ENCODE measurements at regions not wholly inside any gene's neighbourhood (a gene's known extent, or its start where the extent isn't known, plus 50 kb on each side); places are given as distances from the start of the nearest gene placed in this dataset.

- Histone ChIP-seq H3K36me3 (no peaks in the 10 kb centered on the region), H3K27me3 (no peaks in the 10 kb centered on the region), H3K27ac (no peak overlapping the region), H3K4me1 (peaks cover 0 to 35% of the 10 kb centered on the region in 2 donors), H3K4me3 (no peak overlapping the region), H3K9me3 (no peaks in the 10 kb centered on the region)
- no peak for DNase-seq (ENCODE audit: low spot score)
- TF ChIP-seq CTCF (IDR thresholded peaks at IDR 0.05), result no peak
Observed at GRCh38 chr11:112610996-112611750, 350.0 kb upstream of the NCAM1 start.

GRCh38 chr11:112611771-112612170, 349.4 kb upstream of the NCAM1 start:
- no peak overlapping the region for H3K27ac ChIP-seq
- H3K4me3 ChIP-seq, result no peak overlapping the region
- TF ChIP-seq CTCF (IDR thresholded peaks at IDR 0.05), result no peak
- H3K4me1 ChIP-seq, result peaks cover 0 to 35% of the 10 kb centered on the region in 2 donors
- no peaks in the 10 kb centered on the region for H3K27me3 ChIP-seq
- no peaks in the 10 kb centered on the region for H3K9me3 ChIP-seq
- no peak for DNase-seq (ENCODE audit: low spot score)
- H3K36me3 ChIP-seq, result no peaks in the 10 kb centered on the region

GRCh38 chr11:112612250-112612849, 348.9 kb upstream of the NCAM1 start:
- H3K9me3 ChIP-seq, result no peaks in the 10 kb centered on the region
- no peak for TF ChIP-seq CTCF (IDR thresholded peaks at IDR 0.05)
- no peaks in the 10 kb centered on the region for H3K36me3 ChIP-seq
- DNase-seq (ENCODE audit: low spot score), result no peak
- no peak overlapping the region for H3K4me3 ChIP-seq
- peaks cover 0 to 35% of the 10 kb centered on the region in 2 donors for H3K4me1 ChIP-seq
- H3K27me3 ChIP-seq, result no peaks in the 10 kb centered on the region
- H3K27ac ChIP-seq, result no peak overlapping the region

- H3K4me1 ChIP-seq, result peaks cover 0 to 35% of the 10 kb centered on the region in 2 donors
- no peak overlapping the region for H3K27ac ChIP-seq
- H3K4me3 ChIP-seq, result no peak overlapping the region
- no peaks in the 10 kb centered on the region for H3K9me3 ChIP-seq
- no peaks in the 10 kb centered on the region for H3K36me3 ChIP-seq
- no peak for DNase-seq (ENCODE audit: low spot score)
- no peak for TF ChIP-seq CTCF (IDR thresholded peaks at IDR 0.05)
- H3K27me3 ChIP-seq, result no peaks in the 10 kb centered on the region
Observed at GRCh38 chr11:112613051-112613972, 347.9 kb upstream of the NCAM1 start.

- no peak overlapping the region for H3K27ac ChIP-seq
- no peak for DNase-seq (ENCODE audit: low spot score)
- no peaks in the 10 kb centered on the region for H3K9me3 ChIP-seq
Observed at GRCh38 chr11:112614605-112615004, 346.6 kb upstream of the NCAM1 start.

More at GRCh38 chr11:112614605-112615004, 346.6 kb upstream of the NCAM1 start:
- Histone ChIP-seq H3K27me3 (no peaks in the 10 kb centered on the region), H3K4me3 (no peak overlapping the region), H3K4me1 (peaks cover 0 to 35% of the 10 kb centered on the region in 2 donors), H3K36me3 (no peaks in the 10 kb centered on the region)
- no peak for TF ChIP-seq CTCF (IDR thresholded peaks at IDR 0.05)
